ENCODE measurements at regions not wholly inside any gene's neighbourhood (a gene's known extent, or its start where the extent isn't known, plus 50 kb on each side); places are given as distances from the start of the nearest gene placed in this dataset.

DNA sequence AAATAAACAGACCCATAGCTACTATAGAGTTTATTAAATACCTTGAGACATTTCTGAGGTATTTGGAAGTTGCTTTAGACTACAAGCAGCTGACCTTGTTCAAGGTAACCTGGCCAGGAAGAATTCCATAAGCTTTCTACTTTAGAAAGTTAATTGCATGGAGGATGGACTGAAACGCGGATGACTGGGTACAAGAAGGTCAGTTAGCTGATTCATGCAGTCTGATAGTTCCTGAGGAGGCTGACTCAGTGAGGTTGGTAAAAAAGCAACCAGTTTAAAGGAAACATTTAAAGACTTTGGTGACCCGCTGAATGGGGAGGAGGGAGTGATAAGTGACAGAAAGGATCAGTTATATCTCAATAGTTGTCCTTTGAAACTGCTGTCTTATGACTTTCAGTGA is 670.1 kb upstream of the CDH9 start:
- no peak for DNase-seq

DNA sequence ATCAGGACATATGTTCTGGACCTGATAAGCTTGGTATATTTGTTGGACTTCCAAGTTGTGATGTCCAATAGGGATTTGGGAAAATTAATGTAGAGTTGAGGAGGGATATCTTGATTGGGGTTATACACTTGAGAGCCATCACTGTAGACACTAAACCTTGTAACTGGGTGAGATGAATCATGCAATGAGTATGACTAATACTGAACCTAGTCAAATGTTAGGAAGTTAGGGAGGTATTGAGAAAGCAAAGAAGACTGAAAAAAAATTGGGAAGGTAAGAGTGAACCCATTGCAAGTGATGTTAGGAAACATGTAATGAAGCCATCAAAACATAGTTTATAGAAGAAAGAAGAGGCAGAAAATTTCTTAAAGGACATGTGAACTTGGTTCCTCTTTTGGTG is 668.4 kb upstream of the CDH9 start:
- no peak for DNase-seq

DNA sequence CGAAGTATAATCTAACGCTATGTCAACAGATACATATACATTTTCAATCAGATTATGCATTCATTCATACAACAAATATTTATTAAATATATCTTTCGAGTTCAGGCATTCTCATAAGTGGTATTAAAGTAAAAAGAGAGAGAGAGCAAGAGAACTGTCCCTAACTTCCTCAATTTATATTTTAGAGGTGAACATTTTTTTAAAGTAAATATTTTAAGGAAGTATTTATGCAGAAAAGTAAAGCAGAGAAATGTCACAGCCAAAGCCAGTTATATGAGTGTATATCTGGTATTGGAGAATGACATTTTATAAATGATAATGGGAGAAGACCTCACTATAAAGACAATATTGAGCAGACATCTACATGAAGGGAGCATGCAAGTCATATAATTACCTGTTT is 667.3 kb upstream of the CDH9 start:
- DNase-seq = no peak

DNA sequence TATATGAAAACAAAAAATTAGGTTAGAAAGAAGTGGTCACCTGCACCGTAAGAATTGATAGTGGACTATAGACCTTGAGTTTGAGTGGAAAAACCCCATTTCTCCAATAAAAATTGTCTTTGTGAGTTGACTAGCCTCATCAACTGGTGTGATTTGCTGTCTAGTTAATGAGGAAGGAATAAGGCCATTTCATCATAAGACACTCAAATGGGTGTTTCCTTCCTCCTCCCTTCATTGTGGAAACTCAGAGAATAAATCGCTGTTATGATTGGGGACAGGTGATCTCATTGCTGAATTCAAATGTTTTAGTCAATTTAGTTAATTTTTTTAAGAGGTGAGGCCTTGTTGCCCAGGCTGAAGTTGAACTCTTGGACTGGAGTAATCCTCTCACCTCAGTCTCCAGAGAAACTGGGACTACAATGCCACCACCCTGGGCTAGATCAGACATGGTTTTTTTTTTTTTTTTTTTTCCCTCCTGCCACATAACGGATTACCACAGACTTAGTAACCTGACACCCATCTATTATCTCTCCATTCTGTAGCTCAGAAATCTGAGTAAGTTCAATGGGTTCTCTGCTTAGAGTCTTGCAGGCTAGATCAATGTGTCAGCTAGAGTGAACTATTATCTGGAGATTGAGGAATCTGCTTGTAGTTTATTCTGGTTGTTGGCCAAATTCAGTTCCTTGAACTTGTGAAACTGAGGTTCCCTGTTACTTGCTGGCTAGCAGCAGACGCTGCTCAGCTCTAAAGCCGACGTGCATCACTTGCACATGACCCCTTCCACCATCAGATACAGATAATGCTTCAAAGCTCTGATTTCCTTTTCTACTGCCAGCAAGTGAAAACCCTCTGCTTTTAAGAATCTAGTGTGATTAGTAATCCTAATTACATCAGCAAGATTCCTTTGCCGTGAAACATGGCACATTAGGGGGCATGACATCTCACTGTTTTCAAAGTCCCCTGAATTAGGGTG is 663.8 kb upstream of the CDH9 start:
- DNase-seq = no peak

DNA sequence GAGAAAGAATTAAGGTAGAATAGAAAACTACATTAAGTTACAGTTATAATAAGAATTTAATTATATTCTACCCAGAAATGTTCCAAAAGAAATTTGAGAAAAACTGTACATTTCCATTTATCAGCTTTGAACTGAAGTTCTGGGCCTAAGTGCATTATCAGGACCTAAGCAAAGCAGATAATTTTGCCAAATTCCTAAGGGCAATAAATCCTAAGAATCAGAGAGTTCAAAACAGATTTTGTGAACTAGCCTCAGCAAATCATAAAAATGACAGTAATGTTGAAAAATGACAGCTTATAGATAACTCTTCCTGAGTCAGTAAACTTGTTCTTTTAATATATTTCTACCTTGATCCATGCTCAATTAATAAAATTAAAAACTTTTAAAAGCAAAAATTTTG is 662.1 kb upstream of the CDH9 start:
- DNase-seq = no peak

DNA sequence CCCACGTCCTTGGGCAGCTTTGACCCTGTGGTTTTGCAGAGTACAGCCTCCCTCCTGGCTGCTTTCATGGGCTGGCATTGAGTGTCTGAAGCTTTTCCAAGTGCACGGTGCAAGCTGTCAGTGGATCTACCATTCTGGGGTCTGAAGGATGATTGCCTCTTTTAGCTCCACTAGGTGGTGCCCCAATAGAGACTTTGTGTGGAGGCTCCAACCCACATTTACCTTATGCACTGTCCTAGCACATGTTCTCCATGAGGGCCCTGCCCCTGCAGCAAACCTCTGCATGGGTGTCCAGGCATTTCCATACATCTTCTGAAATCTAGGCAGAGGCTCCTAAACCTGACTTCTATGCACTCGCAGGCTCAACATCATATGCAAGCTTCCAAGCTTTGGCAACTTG is 644.2 kb upstream of the CDH9 start:
- no peak for DNase-seq

DNA sequence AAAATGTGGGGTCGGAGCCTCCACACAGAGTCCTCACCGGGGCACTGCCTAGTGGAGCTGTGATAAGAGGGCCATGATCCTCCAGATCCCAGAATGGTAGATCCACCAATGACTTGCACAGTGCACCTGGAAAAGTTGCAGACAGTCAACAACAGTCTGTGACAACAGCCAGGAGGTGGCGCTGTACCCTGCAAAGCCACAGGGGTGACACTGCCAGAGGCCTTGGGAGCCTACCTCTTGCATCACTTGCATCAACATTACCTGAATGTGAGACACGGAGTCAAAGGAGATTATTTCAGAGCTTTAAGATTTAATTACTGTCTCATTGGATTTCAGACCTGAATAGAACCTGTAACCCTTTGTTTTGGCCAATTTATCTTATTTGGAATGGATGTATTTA is 614.1 kb upstream of the CDH9 start:
- no peak for DNase-seq

DNA sequence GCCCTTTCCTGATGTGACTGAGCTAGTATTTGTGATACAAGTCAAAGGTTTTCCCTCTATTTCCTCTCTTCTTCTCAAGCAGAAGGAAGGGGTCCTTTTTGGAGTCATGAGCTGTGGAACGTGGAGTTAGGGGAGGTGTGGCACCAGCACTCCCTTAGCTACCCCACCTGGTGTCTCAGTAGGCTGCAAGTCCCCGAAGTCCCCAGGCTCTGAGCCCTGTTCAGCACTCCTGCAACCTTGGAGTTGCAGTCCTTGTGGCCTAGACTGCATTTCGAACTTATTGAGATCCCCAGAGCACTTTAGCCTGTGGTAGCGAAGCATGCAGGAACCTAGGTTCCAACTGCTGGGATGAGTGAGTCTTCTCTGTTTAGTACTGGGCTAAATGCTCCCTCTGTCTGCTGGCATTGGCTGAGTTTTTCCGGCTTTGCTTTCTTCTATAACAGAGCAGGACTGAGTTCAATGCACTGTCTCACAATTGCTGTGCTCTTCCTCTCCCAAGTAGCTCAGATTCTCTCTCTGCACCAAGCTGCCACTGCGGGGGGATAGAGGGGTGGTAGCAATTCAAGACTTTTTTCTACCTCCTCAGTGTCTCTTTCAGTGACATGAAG is 600.7 kb upstream of the CDH9 start:
- DNase-seq = no peak

DNA sequence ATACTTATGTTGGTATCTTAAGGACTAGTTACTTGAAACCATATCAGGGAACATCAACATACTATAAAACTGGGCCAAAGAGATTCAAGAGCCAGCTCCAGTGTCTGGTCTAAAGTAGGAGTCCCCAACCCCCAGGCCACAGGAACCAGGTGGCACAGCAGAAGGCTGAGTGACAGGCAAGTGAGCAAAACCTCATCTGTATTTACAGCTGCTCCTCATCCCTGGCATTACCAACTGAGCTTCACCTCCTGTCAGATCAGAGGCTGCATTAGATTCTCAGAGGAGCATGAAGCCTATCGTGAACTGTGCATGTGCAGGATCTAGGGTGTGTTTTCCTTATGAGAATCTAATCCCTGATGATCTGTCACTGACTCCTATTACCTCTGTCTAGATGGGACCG is 581.6 kb upstream of the CDH9 start:
- no peak for DNase-seq

DNA sequence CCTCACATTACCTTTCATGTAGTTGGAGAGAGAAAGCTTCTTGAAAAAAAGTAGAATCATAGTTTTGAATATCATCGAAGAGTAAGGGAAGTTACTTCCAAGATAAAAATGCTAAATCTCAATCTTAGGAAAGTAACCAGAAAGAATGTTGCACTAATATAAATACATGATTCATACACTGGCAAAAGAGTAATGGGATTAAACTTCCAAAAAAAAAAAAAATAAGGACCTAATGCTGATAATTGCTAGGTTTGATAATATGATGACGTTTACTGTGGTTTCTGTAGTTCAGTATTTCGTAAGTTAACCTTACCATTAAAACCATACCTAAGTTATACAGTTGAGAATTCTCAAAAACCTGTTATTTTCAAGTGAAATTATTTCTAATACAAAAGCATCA is 573.8 kb upstream of the CDH9 start:
- no peak for DNase-seq

DNA sequence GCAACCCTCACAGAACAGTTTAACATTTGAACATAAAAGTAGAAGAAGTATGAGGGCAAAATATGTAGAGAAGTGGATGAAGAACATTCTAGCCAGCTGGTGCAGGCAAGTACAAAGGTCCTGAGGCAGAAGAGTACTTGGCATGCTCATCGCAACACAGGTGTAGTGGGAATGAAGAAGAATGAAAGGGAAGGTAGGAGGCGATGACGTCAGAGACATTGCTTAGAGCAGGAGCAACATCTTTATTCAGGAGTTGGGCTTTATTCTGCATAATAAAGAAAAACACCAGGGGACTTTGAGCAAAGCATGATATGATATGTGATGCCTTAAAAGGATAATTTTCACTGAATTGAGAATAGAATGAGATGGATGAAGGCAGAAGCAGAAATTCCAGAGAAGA is 570.6 kb upstream of the CDH9 start:
- no peak for DNase-seq

DNA sequence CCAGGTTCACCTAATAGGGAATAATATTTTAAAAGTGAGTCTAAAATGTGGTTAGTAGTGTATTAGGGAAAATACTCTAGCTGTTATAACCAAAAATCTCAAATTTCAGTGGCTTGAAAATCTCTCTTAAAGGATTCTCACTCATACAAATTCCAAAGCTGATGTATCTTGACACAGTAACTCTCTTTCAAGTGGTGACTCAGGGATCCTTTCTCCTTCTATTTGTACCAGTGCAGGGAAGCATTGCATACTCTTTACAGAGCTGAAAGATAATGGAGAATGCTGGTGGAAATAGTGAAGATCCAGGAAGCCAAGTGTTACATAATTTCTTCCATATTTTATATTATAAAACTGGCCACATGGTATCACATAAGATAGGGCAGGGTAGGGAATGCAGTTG is 560.2 kb upstream of the CDH9 start:
- no peak for DNase-seq

DNA sequence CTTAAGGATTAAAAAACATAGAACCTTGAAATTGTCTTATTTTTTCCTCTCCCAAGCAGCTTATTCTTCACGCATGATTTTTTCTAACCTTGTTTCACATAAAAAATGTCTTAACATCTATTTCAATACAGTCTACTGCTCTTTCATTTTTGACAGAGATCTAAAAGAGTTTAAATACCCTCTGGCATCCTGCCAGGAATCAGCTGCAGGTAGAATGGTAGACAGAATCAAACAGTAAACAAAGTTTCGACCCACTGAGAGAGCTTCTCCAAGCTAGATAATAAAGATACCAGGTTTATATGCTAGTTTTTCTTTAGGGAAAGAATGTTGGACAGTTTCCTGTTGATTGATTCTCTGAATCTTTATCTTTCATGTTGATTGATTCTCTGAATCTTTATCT is 555.8 kb upstream of the CDH9 start:
- no peak for DNase-seq

DNA sequence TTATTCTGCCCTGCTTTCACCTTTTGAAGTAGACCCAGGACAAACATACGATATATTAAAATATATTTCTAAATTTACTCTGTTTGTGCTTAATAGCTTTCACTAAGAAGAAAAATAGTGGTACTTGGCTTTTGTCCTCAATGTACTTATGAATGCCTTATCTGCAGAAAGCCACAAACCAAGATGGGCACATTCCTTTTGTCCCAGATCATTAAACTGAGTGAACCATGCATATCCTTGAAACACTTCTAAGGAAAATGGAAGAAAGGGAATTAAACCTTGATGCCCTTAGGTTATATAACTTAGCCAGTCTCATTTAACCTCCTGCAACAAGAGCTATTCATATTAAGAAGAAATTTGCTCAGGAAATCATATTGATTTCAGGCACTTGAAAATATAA is 553.8 kb upstream of the CDH9 start:
- no peak for DNase-seq

DNA sequence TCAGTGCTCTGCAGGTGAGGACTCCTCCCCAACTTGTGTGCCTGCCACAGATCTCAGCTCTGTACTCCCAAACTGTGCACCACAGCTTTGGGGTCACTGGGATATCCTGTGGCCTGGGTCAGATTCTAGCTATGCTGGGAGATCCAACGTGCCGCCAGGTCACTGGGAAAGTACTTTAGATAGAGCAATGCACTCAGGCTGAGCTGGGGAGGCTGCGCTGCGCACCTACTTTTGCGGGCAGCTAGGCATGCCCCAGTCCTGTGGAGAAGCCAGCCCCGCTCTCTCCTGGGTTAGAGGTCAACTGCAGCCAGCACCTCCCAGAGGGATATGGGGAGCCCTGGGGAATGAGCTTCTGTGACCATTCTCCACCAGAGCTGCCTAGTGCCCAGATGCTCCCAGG is 552.1 kb upstream of the CDH9 start:
- no peak for DNase-seq

DNA sequence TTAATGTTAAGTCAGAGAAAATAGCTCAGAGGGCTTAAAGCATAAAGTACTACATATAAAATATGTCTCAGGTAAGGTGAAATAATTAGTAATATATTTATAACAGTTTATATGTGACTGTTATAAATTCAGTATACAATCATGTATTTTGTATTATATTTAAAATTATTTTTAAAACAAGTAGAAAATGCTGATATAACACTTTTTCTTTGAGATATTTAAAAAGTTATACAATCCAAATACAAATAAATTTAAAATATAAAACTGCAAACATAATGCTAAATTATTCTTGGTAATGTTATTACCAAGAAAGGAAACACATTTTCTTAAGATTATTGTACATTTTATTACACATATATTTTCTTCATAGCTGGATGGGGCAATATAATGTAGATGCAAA is 539.9 kb upstream of the CDH9 start:
- no peak for DNase-seq

DNA sequence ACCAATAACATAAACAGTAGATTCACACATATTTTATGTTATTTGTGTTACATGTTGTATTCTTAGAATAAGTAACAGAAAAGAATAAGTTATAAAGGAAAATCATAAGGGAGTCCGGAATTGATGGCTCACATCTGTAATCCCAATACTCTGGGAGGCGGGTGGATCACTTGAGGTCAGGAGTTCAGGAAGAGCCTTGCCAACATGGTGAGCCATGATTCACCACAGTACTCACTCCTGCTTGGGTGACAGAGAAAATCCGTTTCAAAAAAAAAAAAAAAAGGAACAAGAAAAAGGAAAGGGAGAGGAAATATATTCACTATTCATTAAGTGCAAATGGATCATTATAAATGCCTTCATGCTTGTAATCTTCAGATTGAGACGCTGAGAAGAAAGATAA is 533.3 kb upstream of the CDH9 start:
- DNase-seq = no peak

DNA sequence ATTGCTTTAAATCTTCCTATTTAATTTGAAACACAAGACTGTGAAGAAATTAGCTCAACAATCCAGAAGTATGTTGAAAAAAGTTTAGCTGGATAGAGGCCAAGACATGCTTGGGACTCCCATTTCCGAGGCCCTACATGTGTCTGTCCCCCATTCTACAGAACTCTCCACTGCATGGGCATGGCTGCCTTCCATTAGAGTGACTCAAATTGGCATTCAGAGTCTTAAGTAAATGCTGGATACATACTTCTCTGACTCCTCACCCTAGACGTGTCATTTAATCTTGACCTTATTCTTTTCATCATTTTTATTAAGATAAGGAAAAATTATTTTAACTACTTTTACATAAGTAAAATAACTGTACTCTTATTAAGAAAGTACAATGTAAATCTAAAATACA is 530.4 kb upstream of the CDH9 start:
- DNase-seq = no peak

DNA sequence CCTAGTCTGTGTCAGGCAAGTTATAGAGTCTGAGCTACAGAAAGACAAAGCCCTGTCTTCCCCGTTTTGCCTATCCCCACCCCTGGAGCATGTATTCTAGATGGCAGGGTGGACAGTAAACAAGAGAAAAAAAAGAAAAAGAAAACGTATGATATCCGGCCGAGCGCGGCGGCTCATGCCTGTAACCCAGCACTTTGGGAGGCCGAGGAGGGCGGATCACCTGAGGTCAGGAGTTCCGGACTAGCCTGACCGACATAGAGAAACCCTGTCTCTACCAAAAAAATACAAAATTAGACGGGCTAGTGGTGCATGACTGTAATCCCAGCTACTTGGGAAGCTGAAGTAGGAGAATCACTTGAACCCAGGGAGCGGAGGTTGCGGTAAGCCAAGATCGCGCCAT is 523.0 kb upstream of the CDH9 start:
- no peak for DNase-seq

DNA sequence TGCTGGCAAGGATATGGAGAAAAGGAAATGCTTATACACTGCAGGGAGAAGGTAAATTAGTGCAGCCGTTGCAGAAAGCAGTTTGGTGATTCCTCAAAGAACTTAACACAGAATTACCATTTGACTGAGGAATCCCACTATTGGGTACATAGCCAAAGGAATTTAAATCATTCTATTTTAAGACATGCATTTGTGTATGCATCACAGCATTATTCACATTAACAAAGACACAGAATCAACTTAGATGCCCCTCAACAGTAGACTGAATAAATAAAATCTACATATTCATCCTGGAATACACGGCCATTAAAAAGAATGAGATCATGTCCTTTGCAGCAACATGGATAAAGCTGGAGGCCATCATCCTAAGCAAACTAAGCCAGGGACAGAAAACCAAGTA is 510.1 kb upstream of the CDH9 start:
- no peak for DNase-seq

DNA sequence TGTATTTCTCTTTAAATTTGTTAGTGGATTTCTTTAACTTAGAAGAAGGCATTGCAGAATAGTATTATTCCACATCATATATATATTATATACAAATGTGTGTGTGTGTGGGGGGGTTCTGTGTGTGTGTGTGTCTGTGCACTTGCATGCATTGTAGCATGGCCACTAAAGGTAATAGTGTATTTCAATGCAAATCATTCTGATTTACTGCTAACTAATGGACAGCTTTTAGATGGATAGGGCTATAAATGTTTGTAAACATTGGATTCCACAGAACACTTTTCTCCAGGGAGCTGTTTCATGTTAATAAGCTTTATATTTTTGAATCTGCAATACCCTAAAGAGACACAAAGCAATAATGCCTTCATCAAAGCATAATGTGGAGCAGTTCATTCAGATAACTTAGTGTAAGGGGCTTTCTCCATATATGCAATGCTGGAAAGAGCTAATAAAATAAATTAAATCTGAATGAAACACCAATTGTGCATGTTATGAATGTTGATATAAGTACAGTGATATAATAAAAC is 496.7 kb upstream of the CDH9 start:
- no peak for DNase-seq

DNA sequence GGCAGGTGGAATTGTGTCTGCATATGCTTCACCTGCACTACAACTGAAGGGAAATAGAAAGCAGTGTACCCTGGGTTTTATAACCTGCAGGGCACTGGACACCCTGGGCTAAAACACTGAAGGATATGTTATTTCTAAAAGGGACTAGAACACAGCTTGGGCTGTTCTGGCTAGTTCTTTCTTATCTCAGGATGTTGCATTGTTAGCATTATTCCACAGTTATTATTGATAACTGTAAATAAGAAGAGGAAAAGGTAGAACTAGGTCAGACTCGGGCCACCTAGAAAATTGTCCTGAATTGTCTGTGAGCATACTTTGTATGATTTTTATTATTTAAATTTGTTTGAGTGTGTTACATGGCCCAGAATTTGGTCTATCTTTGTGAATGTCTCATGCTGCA is 493.9 kb upstream of the CDH9 start:
- DNase-seq = no peak

DNA sequence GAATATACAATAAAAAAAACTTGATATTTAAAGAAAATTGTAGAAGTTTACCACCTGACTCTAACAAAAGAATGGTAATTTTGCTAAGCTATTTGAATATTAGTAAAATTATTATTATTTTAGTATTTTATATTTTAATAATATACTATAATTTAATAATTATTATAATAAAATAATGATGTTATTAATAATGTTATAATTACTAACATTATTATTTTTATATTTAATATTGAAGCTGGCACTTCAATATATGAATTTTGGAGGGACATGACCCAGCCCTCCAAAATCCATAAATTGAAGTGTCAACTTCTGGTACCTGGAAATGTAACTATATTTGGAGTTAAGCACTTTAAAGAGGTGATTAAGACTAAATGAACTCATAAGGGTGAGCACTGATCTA is 486.1 kb upstream of the CDH9 start:
- DNase-seq = no peak

DNA sequence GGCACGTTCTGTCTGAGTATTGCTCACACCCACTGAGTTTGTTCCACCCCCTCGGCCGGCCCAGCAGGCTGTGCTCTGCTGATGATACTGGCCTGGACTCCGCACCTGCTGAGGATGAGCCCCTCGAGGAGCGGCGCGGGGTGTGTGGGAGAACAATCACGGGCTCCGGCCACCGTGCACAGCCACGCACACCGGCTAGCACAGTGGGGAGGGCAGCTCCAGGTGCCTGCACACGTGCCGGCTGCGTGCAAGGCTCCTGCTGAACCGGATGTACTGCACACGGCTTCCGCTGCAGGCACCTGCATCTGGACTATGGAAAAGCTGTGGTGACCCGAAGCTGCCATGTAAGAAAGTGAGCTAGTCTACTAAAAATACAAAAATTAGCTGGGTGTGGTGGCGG is 485.2 kb upstream of the CDH9 start:
- no peak for DNase-seq

All from dermis blood vessel endothelial cell (primary cell).